ENCODE measurements at regions not wholly inside any gene's neighbourhood (a gene's known extent, or its start where the extent isn't known, plus 50 kb on each side); places are given as distances from the start of the nearest gene placed in this dataset.
"Not testable (repeated sequence)": the region's sequence is repeated elsewhere in the genome, so short reads cannot be mapped to it uniquely, and the experiment has no call there.

GRCh38 chr12:131333621-131334440 is 377.1 kb upstream of the SFSWAP start:
- CTCF ChIA-PET: no interaction called here
- no peaks in the 10 kb centered on the region for H3K4me1 Mint-ChIP-seq (ENCODE audit: insufficient read depth, unreplicated experiment)
- no peaks in the 10 kb centered on the region for H3K9me3 Mint-ChIP-seq (ENCODE audit: unreplicated experiment)
- BruUV-seq (replicated peaks): no TSS peak
- POLR2A ChIA-PET: no interaction called here
- TF ChIP-seq CTCF (IDR thresholded peaks at IDR 0.05; ENCODE audit: unreplicated experiment): no peak
- no peak for DNase-seq (ENCODE audit: unreplicated experiment)
- no peaks in the 10 kb centered on the region for H3K27me3 Mint-ChIP-seq (ENCODE audit: insufficient read depth, unreplicated experiment)
- intact Hi-C loops (cut with micrococcal nuclease): no loop called here
- no peak overlapping the region for H3K27ac Mint-ChIP-seq (ENCODE audit: low read depth, unreplicated experiment)
- no peak overlapping the region for H3K4me3 Mint-ChIP-seq (ENCODE audit: unreplicated experiment)
- no peaks in the 10 kb centered on the region for H3K36me3 Mint-ChIP-seq (ENCODE audit: insufficient read depth, unreplicated experiment)

- Mint-ChIP-seq H3K27ac (ENCODE audit: low read depth, unreplicated experiment) (no peak overlapping the region), H3K27me3 (ENCODE audit: insufficient read depth, unreplicated experiment) (no peaks in the 10 kb centered on the region), H3K4me1 (ENCODE audit: insufficient read depth, unreplicated experiment) (no peaks in the 10 kb centered on the region), H3K4me3 (ENCODE audit: unreplicated experiment) (no peak overlapping the region), H3K36me3 (ENCODE audit: insufficient read depth, unreplicated experiment) (no peaks in the 10 kb centered on the region), H3K9me3 (ENCODE audit: unreplicated experiment) (no peaks in the 10 kb centered on the region)
- no TSS peak for BruUV-seq (replicated peaks)
- CTCF ChIA-PET: no interaction called here
- POLR2A ChIA-PET: interaction anchor here (0.7 kb wide), 1 partner anchor 153 kb away, joined by 3 read pairs; no protein-coding TSS in a partner anchor
- intact Hi-C loops (cut with micrococcal nuclease): no loop called here
- TF ChIP-seq CTCF (IDR thresholded peaks at IDR 0.05; ENCODE audit: unreplicated experiment): no peak
- no peak for DNase-seq (ENCODE audit: unreplicated experiment)
Observed at GRCh38 chr12:131334835-131335234, 376.1 kb upstream of the SFSWAP start.

GRCh38 chr12:131335456-131335855 is 375.4 kb upstream of the SFSWAP start:
- CTCF ChIA-PET: interaction anchor here (0.6 kb wide), 1 partner anchor 1172 kb away, joined by 3 read pairs; no protein-coding TSS in a partner anchor
- intact Hi-C loops (cut with micrococcal nuclease): no loop called here

GRCh38 chr12:131337861-131338260 is 373.0 kb upstream of the SFSWAP start:
- H3K9me3 Mint-ChIP-seq (ENCODE audit: unreplicated experiment); H3K4me3 Mint-ChIP-seq (ENCODE audit: unreplicated experiment); H3K4me1 Mint-ChIP-seq (ENCODE audit: insufficient read depth, unreplicated experiment); H3K27me3 Mint-ChIP-seq (ENCODE audit: insufficient read depth, unreplicated experiment); H3K36me3 Mint-ChIP-seq (ENCODE audit: insufficient read depth, unreplicated experiment); intact Hi-C loops (cut with micrococcal nuclease); H3K27ac Mint-ChIP-seq (ENCODE audit: low read depth, unreplicated experiment); CTCF ChIA-PET; DNase-seq (ENCODE audit: unreplicated experiment); BruUV-seq (replicated peaks): not testable (repeated sequence)
- POLR2A ChIA-PET: interaction anchor here (0.6 kb wide), 1 partner anchor 103 kb away, joined by 5 read pairs; no protein-coding TSS in a partner anchor

More at GRCh38 chr12:131335456-131335855, 375.4 kb upstream of the SFSWAP start:
- no peak for TF ChIP-seq CTCF (IDR thresholded peaks at IDR 0.05; ENCODE audit: unreplicated experiment)
- Mint-ChIP-seq H3K4me3 (ENCODE audit: unreplicated experiment) (no peak overlapping the region), H3K27ac (ENCODE audit: low read depth, unreplicated experiment) (no peak overlapping the region), H3K4me1 (ENCODE audit: insufficient read depth, unreplicated experiment) (no peaks in the 10 kb centered on the region), H3K9me3 (ENCODE audit: unreplicated experiment) (no peaks in the 10 kb centered on the region), H3K36me3 (ENCODE audit: insufficient read depth, unreplicated experiment) (no peaks in the 10 kb centered on the region), H3K27me3 (ENCODE audit: insufficient read depth, unreplicated experiment) (no peaks in the 10 kb centered on the region)
- BruUV-seq (replicated peaks): no TSS peak
- DNase-seq (ENCODE audit: unreplicated experiment): no peak
- POLR2A ChIA-PET: no interaction called here

All from MCF 10A (cell line).